ENCODE measurements at regions not wholly inside any gene's neighbourhood (a gene's known extent, or its start where the extent isn't known, plus 50 kb on each side); places are given as distances from the start of the nearest gene placed in this dataset.

GRCh38 chr2:133842446-133842845, 274.2 kb upstream of the NCKAP5 start:
- Histone ChIP-seq H3K4me1 (ENCODE audit: control insufficient read depth, insufficient read depth, low read length) (no peaks in the 10 kb centered on the region), H3K9me3 (ENCODE audit: control insufficient read depth, low read length) (no peaks in the 10 kb centered on the region), H3K4me3 (ENCODE audit: low read length) (no peak overlapping the region), H3K9ac (ENCODE audit: low read length) (no peak overlapping the region), H3K36me3 (ENCODE audit: control insufficient read depth, insufficient read depth, low read length) (no peaks in the 10 kb centered on the region), H3K27me3 (ENCODE audit: control insufficient read depth, insufficient read depth, low read length) (no peaks in the 10 kb centered on the region)

GRCh38 chr2:133843091-133843490, 274.8 kb upstream of the NCKAP5 start:
- Histone ChIP-seq H3K36me3 (ENCODE audit: control insufficient read depth, insufficient read depth, low read length) (no peaks in the 10 kb centered on the region), H3K9me3 (ENCODE audit: control insufficient read depth, low read length) (no peaks in the 10 kb centered on the region), H3K27me3 (ENCODE audit: control insufficient read depth, insufficient read depth, low read length) (no peaks in the 10 kb centered on the region), H3K4me1 (ENCODE audit: control insufficient read depth, insufficient read depth, low read length) (no peaks in the 10 kb centered on the region), H3K9ac (ENCODE audit: low read length) (no peak overlapping the region), H3K4me3 (ENCODE audit: low read length) (no peak overlapping the region)

- H3K27me3 ChIP-seq (ENCODE audit: control insufficient read depth, insufficient read depth, low read length), result no peaks in the 10 kb centered on the region
- H3K9ac ChIP-seq (ENCODE audit: low read length), result no peak overlapping the region
- H3K9me3 ChIP-seq (ENCODE audit: control insufficient read depth, low read length), result no peaks in the 10 kb centered on the region
- H3K36me3 ChIP-seq (ENCODE audit: control insufficient read depth, insufficient read depth, low read length), result no peaks in the 10 kb centered on the region
- no peak overlapping the region for H3K4me3 ChIP-seq (ENCODE audit: low read length)
- no peaks in the 10 kb centered on the region for H3K4me1 ChIP-seq (ENCODE audit: control insufficient read depth, insufficient read depth, low read length)
Observed at GRCh38 chr2:133843551-133843950, 275.3 kb upstream of the NCKAP5 start.

GRCh38 chr2:133844214-133844892, 276.1 kb upstream of the NCKAP5 start:
- Histone ChIP-seq H3K27me3 (ENCODE audit: control insufficient read depth, insufficient read depth, low read length) (no peaks in the 10 kb centered on the region), H3K4me3 (ENCODE audit: low read length) (no peak overlapping the region), H3K36me3 (ENCODE audit: control insufficient read depth, insufficient read depth, low read length) (no peaks in the 10 kb centered on the region), H3K9me3 (ENCODE audit: control insufficient read depth, low read length) (no peaks in the 10 kb centered on the region), H3K9ac (ENCODE audit: low read length) (no peak overlapping the region), H3K4me1 (ENCODE audit: control insufficient read depth, insufficient read depth, low read length) (no peaks in the 10 kb centered on the region)

- no peaks in the 10 kb centered on the region for H3K4me1 ChIP-seq (ENCODE audit: control insufficient read depth, insufficient read depth, low read length)
- no peaks in the 10 kb centered on the region for H3K27me3 ChIP-seq (ENCODE audit: control insufficient read depth, insufficient read depth, low read length)
- no peaks in the 10 kb centered on the region for H3K36me3 ChIP-seq (ENCODE audit: control insufficient read depth, insufficient read depth, low read length)
- H3K4me3 ChIP-seq (ENCODE audit: low read length), result no peak overlapping the region
- no peaks in the 10 kb centered on the region for H3K9me3 ChIP-seq (ENCODE audit: control insufficient read depth, low read length)
- no peak overlapping the region for H3K9ac ChIP-seq (ENCODE audit: low read length)
Observed at GRCh38 chr2:133846476-133846875, 278.2 kb upstream of the NCKAP5 start.

- Histone ChIP-seq H3K9me3 (ENCODE audit: control insufficient read depth, low read length) (no peaks in the 10 kb centered on the region), H3K4me1 (ENCODE audit: control insufficient read depth, insufficient read depth, low read length) (no peaks in the 10 kb centered on the region), H3K36me3 (ENCODE audit: control insufficient read depth, insufficient read depth, low read length) (no peaks in the 10 kb centered on the region), H3K4me3 (ENCODE audit: low read length) (no peak overlapping the region), H3K27me3 (ENCODE audit: control insufficient read depth, insufficient read depth, low read length) (no peaks in the 10 kb centered on the region), H3K9ac (ENCODE audit: low read length) (no peak overlapping the region)
Observed at GRCh38 chr2:133847591-133847990, 279.3 kb upstream of the NCKAP5 start.

- H3K9me3 ChIP-seq (ENCODE audit: control insufficient read depth, low read length), result no peaks in the 10 kb centered on the region
- no peak overlapping the region for H3K9ac ChIP-seq (ENCODE audit: low read length)
- H3K36me3 ChIP-seq (ENCODE audit: control insufficient read depth, insufficient read depth, low read length), result no peaks in the 10 kb centered on the region
- H3K4me3 ChIP-seq (ENCODE audit: low read length), result no peak overlapping the region
- H3K4me1 ChIP-seq (ENCODE audit: control insufficient read depth, insufficient read depth, low read length), result no peaks in the 10 kb centered on the region
- no peaks in the 10 kb centered on the region for H3K27me3 ChIP-seq (ENCODE audit: control insufficient read depth, insufficient read depth, low read length)
Observed at GRCh38 chr2:133848111-133848649, 279.9 kb upstream of the NCKAP5 start.

GRCh38 chr2:133849341-133849740, 281.1 kb upstream of the NCKAP5 start:
- Histone ChIP-seq H3K9me3 (ENCODE audit: control insufficient read depth, low read length) (no peaks in the 10 kb centered on the region), H3K36me3 (ENCODE audit: control insufficient read depth, insufficient read depth, low read length) (no peaks in the 10 kb centered on the region), H3K27me3 (ENCODE audit: control insufficient read depth, insufficient read depth, low read length) (no peaks in the 10 kb centered on the region), H3K4me3 (ENCODE audit: low read length) (no peak overlapping the region), H3K9ac (ENCODE audit: low read length) (no peak overlapping the region), H3K4me1 (ENCODE audit: control insufficient read depth, insufficient read depth, low read length) (no peaks in the 10 kb centered on the region)

GRCh38 chr2:133854603-133855200, 286.4 kb upstream of the NCKAP5 start:
- Histone ChIP-seq H3K9me3 (ENCODE audit: control insufficient read depth, low read length) (no peaks in the 10 kb centered on the region), H3K27me3 (ENCODE audit: control insufficient read depth, insufficient read depth, low read length) (no peaks in the 10 kb centered on the region), H3K4me3 (ENCODE audit: low read length) (no peak overlapping the region), H3K36me3 (ENCODE audit: control insufficient read depth, insufficient read depth, low read length) (no peaks in the 10 kb centered on the region), H3K4me1 (ENCODE audit: control insufficient read depth, insufficient read depth, low read length) (no peaks in the 10 kb centered on the region), H3K9ac (ENCODE audit: low read length) (no peak overlapping the region)

GRCh38 chr2:133855526-133855925, 287.3 kb upstream of the NCKAP5 start:
- H3K9ac ChIP-seq (ENCODE audit: low read length), result no peak overlapping the region
- H3K27me3 ChIP-seq (ENCODE audit: control insufficient read depth, insufficient read depth, low read length), result no peaks in the 10 kb centered on the region
- H3K4me3 ChIP-seq (ENCODE audit: low read length), result no peak overlapping the region
- H3K9me3 ChIP-seq (ENCODE audit: control insufficient read depth, low read length), result no peaks in the 10 kb centered on the region
- no peaks in the 10 kb centered on the region for H3K4me1 ChIP-seq (ENCODE audit: control insufficient read depth, insufficient read depth, low read length)
- H3K36me3 ChIP-seq (ENCODE audit: control insufficient read depth, insufficient read depth, low read length), result no peaks in the 10 kb centered on the region

GRCh38 chr2:133856678-133857077, 288.4 kb upstream of the NCKAP5 start:
- no peaks in the 10 kb centered on the region for H3K27me3 ChIP-seq (ENCODE audit: control insufficient read depth, insufficient read depth, low read length)
- no peak overlapping the region for H3K9ac ChIP-seq (ENCODE audit: low read length)
- H3K9me3 ChIP-seq (ENCODE audit: control insufficient read depth, low read length), result no peaks in the 10 kb centered on the region
- no peaks in the 10 kb centered on the region for H3K36me3 ChIP-seq (ENCODE audit: control insufficient read depth, insufficient read depth, low read length)
- H3K4me3 ChIP-seq (ENCODE audit: low read length), result no peak overlapping the region
- H3K4me1 ChIP-seq (ENCODE audit: control insufficient read depth, insufficient read depth, low read length), result no peaks in the 10 kb centered on the region

GRCh38 chr2:133859578-133859977, 291.3 kb upstream of the NCKAP5 start:
- no peak overlapping the region for H3K9ac ChIP-seq (ENCODE audit: low read length)

More at GRCh38 chr2:133859578-133859977, 291.3 kb upstream of the NCKAP5 start:
- no peaks in the 10 kb centered on the region for H3K36me3 ChIP-seq (ENCODE audit: control insufficient read depth, insufficient read depth, low read length)
- no peaks in the 10 kb centered on the region for H3K27me3 ChIP-seq (ENCODE audit: control insufficient read depth, insufficient read depth, low read length)
- no peaks in the 10 kb centered on the region for H3K9me3 ChIP-seq (ENCODE audit: control insufficient read depth, low read length)
- H3K4me3 ChIP-seq (ENCODE audit: low read length), result no peak overlapping the region
- H3K4me1 ChIP-seq (ENCODE audit: control insufficient read depth, insufficient read depth, low read length), result peaks cover 5% of the 10 kb centered on the region
